ENCODE measurements at regions not wholly inside any gene's neighbourhood (a gene's known extent, or its start where the extent isn't known, plus 50 kb on each side); places are given as distances from the start of the nearest gene placed in this dataset.
"Not testable (repeated sequence)": the region's sequence is repeated elsewhere in the genome, so short reads cannot be mapped to it uniquely, and the experiment has no call there.

GRCh38 chr1:58836408-58836807 is 52.6 kb upstream of the JUN start:
- DNase-seq (ENCODE audit: low read depth) = no peak

- DNase-seq (ENCODE audit: low read depth) = no peak
Measured at GRCh38 chr1:58837886-58838285, 54.0 kb upstream of the JUN start.

DNA sequence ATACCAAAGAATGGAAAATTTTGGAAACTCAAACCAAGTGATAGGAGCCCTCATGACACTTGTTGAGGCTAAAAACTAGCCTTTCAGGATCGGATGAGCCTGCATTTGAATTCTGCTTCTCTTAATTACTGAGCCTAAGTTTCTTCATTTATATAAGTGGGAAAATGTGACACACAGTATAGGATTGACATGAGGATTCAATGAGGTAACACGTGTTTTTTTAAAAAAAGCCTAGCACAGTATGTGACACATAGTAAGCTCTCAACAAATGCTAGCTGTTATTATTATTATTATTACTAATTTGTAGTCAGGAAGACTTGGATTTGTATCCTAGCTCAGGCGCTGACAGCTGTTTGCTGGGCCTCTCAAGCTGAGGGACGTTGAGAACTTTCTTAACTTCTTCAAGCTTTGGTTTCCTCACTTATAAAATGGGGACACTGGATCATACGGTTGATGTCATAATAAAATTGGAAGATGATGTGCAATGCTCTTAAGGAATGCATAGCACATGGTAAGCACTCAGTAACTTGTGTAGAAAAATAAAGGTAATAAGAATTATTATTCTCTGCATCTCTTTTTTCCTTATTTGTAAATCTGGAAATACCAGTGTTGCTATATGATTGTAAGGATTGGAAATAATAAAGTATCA is 55.4 kb upstream of the JUN start:
- no peak for DNase-seq (ENCODE audit: low read depth)

- DNase-seq (ENCODE audit: low read depth) = no peak
Measured at GRCh38 chr1:58839846-58840835, 56.3 kb upstream of the JUN start.

- DNase-seq (ENCODE audit: low read depth) = no peak
Measured at GRCh38 chr1:58841455-58841854, 57.6 kb upstream of the JUN start.

DNA sequence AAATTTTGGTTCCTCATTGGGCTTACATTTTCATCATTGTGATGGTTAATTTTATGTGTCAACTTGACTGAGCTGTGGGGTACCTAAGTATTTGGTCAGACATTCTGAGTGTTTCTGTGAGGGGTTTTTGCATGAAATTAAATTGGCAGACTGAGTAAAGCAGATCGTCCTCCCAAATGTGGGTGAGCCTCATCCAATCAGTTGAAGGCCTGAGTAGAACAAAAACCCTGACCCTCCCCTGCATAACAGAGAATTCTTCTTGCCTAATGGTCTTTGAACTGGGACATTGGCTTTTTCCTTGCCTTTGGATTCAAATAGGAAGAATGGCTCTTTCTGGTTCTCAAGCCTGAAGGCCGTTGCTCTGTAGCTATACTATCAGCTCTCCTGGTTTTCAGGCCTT is 59.1 kb upstream of the JUN start:
- DNase-seq (ENCODE audit: low read depth) = no peak

DNA sequence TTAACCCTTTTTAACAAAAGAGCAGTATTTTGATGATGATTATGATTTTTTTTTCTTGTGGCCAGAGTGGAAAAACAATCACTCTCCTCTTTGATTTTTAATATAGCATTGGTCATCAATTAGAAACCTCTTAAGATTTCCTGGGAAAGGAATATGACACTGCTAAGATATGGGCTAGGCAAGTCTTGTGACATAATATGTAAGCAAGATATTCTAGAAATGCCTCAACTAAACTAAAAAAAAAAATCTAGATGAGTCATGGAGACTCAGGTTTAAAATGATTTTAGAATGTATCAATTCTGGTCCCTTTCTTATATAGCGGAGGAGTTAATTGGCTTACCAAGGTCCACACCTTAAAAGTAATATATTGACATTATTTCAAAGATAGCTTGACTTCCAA is 60.3 kb upstream of the JUN start:
- DNase-seq (ENCODE audit: low read depth) = no peak

DNA sequence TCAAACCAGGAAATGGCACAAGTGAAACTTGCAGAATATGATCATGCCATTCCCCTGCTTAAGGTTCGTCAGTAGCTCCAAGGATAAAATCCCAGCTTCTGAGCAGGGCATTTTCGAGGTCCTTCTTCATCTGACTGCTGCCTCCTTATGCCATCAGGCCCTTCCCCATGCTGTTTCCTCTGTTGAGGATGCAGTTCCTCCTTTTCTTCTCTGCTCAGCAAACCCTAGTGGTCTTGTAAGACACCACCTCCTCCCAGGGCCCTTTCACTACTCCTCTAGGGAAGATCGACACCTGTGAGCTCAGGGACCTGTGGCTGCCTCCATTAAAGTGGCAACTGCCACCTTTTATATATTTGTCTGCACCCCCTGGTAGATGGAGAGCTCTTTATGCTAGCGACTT is 62.1 kb upstream of the JUN start:
- DNase-seq (ENCODE audit: low read depth) = no peak

- DNase-seq (ENCODE audit: low read depth) = no peak
Measured at GRCh38 chr1:58848818-58849411, 65.1 kb upstream of the JUN start.

DNA sequence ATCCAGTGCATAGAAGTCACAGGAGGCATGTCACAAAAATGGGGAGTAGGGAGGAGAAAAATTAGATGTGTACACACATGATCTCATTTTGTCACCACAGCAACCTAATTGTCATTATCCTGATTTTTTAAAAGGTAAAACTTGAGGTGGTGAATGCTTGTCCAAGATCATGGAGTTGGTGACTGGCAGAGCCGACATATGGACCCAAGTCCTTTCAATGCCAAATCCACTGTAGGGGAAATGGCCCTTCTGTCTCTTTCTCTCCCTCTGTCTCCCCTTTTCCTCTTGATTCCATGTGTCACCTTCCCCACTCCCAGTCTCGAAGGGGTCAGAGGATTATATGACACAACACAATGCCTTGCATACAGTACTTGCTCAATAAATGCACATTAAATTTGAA is 65.7 kb upstream of the JUN start:
- no peak for DNase-seq (ENCODE audit: low read depth)

DNA sequence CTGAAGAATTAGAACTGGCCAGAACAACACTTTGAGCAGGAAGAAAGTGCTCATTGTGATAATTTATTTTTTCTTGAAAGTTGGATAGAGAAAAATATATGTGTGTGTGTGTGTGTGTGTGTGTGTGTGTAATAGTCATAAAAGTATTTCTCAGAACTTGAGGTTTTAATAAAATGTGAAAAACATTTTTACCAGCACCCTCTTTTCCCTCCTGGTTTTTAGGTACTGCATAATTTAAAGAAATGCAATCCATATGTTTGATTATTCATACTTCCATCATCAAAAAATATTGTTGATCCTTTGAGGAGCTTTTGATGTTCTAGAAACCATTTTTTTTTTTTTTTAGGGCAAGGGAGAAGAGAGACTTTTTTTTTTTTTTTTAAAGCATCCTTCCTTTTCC is 66.8 kb upstream of the JUN start:
- DNase-seq (ENCODE audit: low read depth) = no peak

DNA sequence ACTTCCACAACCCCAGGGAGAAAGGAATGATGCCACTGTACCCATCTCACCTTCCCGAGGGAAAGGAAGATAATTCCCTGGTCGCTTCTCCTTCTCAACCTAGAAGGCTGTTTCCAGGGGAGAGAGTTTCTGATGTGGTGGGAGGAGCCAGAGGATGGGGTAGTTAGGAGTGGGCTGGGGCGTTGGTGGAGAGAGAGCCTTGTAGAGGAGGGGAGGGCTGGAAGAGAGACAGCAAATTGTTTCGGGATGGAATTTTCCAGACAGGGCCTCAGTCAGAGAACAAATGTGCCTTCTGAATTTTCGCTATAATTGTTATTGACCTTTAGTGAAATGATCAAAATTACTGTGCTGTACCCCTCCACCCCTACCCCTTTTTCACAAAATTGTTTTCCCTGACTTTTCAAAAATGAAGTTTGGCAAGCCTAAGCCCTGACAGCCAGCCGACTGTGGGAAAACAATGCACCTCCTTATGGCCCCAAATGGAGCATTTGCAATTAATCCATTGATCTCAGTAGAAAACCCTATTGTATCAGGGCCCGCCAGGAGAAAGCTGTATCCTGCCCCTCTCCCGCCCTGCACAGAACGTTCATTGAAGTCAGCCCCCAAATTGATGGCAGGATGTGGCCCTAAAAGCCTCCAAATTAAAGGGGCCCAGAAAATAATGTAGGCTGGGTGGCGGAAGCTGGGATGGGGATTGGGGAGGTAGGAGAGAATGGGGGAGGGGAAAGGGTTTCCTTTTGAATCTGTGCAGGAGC is 69.1 kb upstream of the JUN start:
- no peak for DNase-seq (ENCODE audit: low read depth)

DNA sequence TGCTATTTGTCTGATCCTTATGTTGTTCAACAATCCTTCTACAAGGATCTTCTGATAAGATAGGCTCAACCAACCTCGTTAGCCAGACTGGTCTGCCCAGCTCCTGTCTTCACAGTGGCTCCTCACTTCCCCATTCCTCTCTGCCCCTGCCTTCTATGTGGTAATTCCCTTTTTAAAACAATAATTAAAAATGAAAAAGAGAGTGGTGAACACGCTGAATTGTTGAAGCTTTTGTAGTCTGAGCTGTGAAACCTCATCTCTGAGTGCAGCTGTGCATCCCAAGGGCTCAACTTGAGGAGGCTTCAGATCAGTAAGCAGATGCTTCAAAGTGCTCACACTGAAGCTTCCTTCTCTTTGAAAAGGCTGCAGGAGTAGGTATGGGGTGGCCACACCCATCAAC is 70.7 kb upstream of the JUN start:
- DNase-seq (ENCODE audit: low read depth) = no peak

GRCh38 chr1:58855274-58856165 is 71.7 kb upstream of the JUN start:
- DNase-seq (ENCODE audit: low read depth) = no peak

DNA sequence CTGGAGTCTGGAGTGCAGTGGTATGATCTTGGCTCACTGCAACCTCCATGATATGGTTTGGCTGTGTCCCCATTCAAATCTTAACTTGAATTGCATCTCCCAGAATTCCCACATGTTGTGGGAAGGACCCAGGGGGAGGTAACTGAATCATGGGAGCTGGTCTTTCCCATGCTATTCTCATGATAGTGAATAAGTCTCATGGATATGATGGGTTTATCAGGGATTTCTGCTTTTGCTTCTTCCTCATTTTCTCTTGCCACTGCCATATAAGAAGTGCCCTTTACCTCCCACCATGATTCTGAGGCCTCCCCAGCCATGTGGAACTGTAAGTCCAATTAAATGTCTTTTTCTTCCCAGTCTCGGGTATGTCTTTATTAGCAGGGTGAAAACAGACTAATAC is 72.4 kb upstream of the JUN start:
- not testable (repeated sequence) for DNase-seq (ENCODE audit: low read depth)

GRCh38 chr1:58857680-58858673 is 74.1 kb upstream of the JUN start:
- no peak for DNase-seq (ENCODE audit: low read depth)

- no peak for DNase-seq (ENCODE audit: low read depth)
Measured at GRCh38 chr1:58859769-58860485, 76.1 kb upstream of the JUN start.

DNA sequence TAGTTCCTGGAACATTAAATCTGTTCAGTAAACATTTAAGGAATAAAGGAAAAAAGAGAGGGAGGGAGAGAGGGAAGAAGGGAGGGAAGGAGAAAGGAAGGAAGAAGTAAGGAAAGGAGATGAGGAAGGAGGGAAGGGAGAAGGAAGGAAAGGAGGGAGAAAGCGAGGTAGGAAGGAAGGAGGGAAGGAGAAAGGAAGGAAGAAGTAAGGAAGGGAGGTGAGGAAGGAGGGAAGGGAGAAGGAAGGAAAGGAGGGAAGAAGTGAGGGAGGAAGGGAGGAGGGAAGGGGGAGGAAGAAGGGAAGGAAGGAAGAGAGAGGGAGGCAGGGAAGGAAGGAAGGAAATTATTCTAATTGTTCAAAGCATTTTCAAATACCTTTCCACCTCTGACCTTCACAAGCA is 77.2 kb upstream of the JUN start:
- DNase-seq (ENCODE audit: low read depth) = no peak

DNA sequence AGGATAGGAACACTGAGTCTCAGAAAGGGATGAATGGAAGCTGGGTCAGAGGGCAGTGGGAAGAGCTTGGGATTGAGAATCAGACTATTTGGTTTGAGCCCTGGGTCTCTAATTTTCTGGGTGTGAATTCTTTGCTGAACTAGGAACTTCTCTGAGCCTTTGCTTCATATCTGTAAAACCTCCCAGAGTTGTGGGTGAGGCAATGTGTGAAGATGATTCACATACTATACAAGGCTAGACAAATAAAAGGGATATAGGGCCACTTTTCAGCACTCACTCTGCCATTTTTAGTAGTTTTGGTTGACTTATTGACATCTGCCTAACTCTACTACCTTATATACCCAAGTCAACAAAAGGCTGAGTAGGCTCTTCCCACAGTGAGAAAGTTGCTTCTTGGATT is 77.7 kb upstream of the JUN start:
- DNase-seq (ENCODE audit: low read depth) = no peak

Measured in stimulated activated CD8-positive, alpha-beta memory T cell treated with anti-CD3 and anti-CD28 coated beads, Interleukin-4, amount 100 ng/mL, for 24 hours (primary cell).